ENCODE measurements at regions not wholly inside any gene's neighbourhood (a gene's known extent, or its start where the extent isn't known, plus 50 kb on each side); places are given as distances from the start of the nearest gene placed in this dataset.
"Not testable (repeated sequence)": the region's sequence is repeated elsewhere in the genome, so short reads cannot be mapped to it uniquely, and the experiment has no call there.

- no peak for DNase-seq
These were observed 596.0 kb downstream of the COL12A1 start for GRCh38 chr6:74609871-74610270.

GRCh38 chr6:74607934-74608333, 597.9 kb downstream of the COL12A1 start:
- no peak for DNase-seq

- DNase-seq, result no peak
These were observed 598.4 kb downstream of the COL12A1 start for GRCh38 chr6:74607468-74607867.

- DNase-seq, result no peak
These were observed 599.2 kb downstream of the COL12A1 start for GRCh38 chr6:74606582-74607071.

- no peak for DNase-seq
These were observed 599.8 kb downstream of the COL12A1 start for GRCh38 chr6:74605922-74606581.

GRCh38 chr6:74604279-74604678, 601.6 kb downstream of the COL12A1 start:
- DNase-seq, result no peak

GRCh38 chr6:74603322-74604076, 602.4 kb downstream of the COL12A1 start:
- no peak for DNase-seq

GRCh38 chr6:74602206-74602605, 603.6 kb downstream of the COL12A1 start:
- DNase-seq, result no peak

- peak; percentile 11 to 12 for DNase-seq
These were observed 607.1 kb downstream of the COL12A1 start for GRCh38 chr6:74598462-74599393.

- no peak for DNase-seq
These were observed 608.0 kb downstream of the COL12A1 start for GRCh38 chr6:74597840-74598239.

GRCh38 chr6:74597266-74597665, 608.6 kb downstream of the COL12A1 start:
- no peak for DNase-seq

GRCh38 chr6:74596588-74596987, 609.3 kb downstream of the COL12A1 start:
- no peak for DNase-seq

- not testable (repeated sequence) for DNase-seq
These were observed 611.5 kb downstream of the COL12A1 start for GRCh38 chr6:74594350-74594749.

GRCh38 chr6:74588094-74588832, 617.6 kb downstream of the COL12A1 start:
- DNase-seq, result no peak

- DNase-seq, result no peak
These were observed 618.5 kb downstream of the COL12A1 start for GRCh38 chr6:74587386-74587785.

- no peak for DNase-seq
These were observed 620.1 kb downstream of the COL12A1 start for GRCh38 chr6:74585753-74586152.

- no peak for DNase-seq
These were observed 624.2 kb downstream of the COL12A1 start for GRCh38 chr6:74581681-74582080.

- no peak for DNase-seq
These were observed 626.1 kb downstream of the COL12A1 start for GRCh38 chr6:74579794-74580193.

- no peak for DNase-seq
These were observed 626.8 kb downstream of the COL12A1 start for GRCh38 chr6:74579047-74579446.

GRCh38 chr6:74578339-74578738, 627.5 kb downstream of the COL12A1 start:
- DNase-seq, result no peak

- no peak for DNase-seq
These were observed 628.2 kb downstream of the COL12A1 start for GRCh38 chr6:74577619-74578018.

- DNase-seq, result peak; percentile 22 to 27
These were observed 631.1 kb downstream of the COL12A1 start for GRCh38 chr6:74574794-74575193.

All from SHP77 (cell line).